Prostate gland (tissue), 2 donors: ENCODE measurements at regions not wholly inside any gene's neighbourhood (a gene's known extent, or its start where the extent isn't known, plus 50 kb on each side); places are given as distances from the start of the nearest gene placed in this dataset.

Experiments
- POLR2A ChIP-seq: fragments of 450-650 bp; IDR thresholded peaks from one replicate; pipeline ENCODE4 v1.6.1; 2016; ENCODE audit warnings: antibody characterized with exemption, mild to moderate bottlenecking
- TF ChIP-seq, protein P1 (sequence below), 4 experiments: fragments of 200-600 bp in 2 of 4; fragments of 450-650 bp in 2 of 4; sonication (generic) in 2 of 4; IDR thresholded peaks; 1 replicate in 3 of 4; 2 replicates in 1 of 4; pipeline ENCODE4 v1.5.1; 2016 to 2019; ENCODE audit warnings: antibody characterized with exemption in 4 of 4, mild to moderate bottlenecking in 2 of 4, moderate library complexity in 2 of 4

GRCh38 chr6:87788141-87788540 lies 86.1 kb upstream of the AKIRIN2 start:
- TF ChIP-seq, protein P1, sequence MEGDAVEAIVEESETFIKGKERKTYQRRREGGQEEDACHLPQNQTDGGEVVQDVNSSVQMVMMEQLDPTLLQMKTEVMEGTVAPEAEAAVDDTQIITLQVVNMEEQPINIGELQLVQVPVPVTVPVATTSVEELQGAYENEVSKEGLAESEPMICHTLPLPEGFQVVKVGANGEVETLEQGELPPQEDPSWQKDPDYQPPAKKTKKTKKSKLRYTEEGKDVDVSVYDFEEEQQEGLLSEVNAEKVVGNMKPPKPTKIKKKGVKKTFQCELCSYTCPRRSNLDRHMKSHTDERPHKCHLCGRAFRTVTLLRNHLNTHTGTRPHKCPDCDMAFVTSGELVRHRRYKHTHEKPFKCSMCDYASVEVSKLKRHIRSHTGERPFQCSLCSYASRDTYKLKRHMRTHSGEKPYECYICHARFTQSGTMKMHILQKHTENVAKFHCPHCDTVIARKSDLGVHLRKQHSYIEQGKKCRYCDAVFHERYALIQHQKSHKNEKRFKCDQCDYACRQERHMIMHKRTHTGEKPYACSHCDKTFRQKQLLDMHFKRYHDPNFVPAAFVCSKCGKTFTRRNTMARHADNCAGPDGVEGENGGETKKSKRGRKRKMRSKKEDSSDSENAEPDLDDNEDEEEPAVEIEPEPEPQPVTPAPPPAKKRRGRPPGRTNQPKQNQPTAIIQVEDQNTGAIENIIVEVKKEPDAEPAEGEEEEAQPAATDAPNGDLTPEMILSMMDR (IDR thresholded peaks at IDR 0.05): no peak
- TF ChIP-seq POLR2A: no peak
